H1 (cell line): ENCODE measurements at regions not wholly inside any gene's neighbourhood (a gene's known extent, or its start where the extent isn't known, plus 50 kb on each side); places are given as distances from the start of the nearest gene placed in this dataset.
"Not testable (repeated sequence)": the region's sequence is repeated elsewhere in the genome, so short reads cannot be mapped to it uniquely, and the experiment has no call there.

ENCODE experiments used
- CTCF ChIA-PET: fragments of 300-600 bp; sonication (Branson Sonifier 250); formaldehyde crosslinking; loops from one replicate; lab custom pipeline; 2021; ENCODE audit not compliant: partially characterized antibody; lab: Charles Lee
- POLR2A ChIA-PET: fragments of 300-600 bp; sonication (Branson Sonifier 250); formaldehyde crosslinking; loops from one replicate; lab custom pipeline; 2021; ENCODE audit warnings: inconsistent platforms; ENCODE audit not compliant: partially characterized antibody; lab: Charles Lee
- DNase-seq, 2 experiments: peaks; one replicate each; pipeline versions ENCODE4 v3.0.0 to v3.0.0-alpha.2; 2010 to 2022; ENCODE audit warnings: low spot score in 2 of 2, low read depth in 1 of 2, mixed read lengths in 1 of 2
- FAIRE-seq: peaks from 2 replicates; lab custom pipeline; 2011; peaks lifted over from hg19 to GRCh38; lab: Jason Lieb, UNC
- H2AFZ ChIP-seq: 2 replicates; pipeline ENCODE4 v1.8.1; 2012; ENCODE audit warnings: low read length, inconsistent platforms
- H2AK5ac ChIP-seq: 2 replicates; pipeline ENCODE4 v1.6.1; 2013; ENCODE audit warnings: low read depth, low read length
- H2BK120ac ChIP-seq: replicated peaks from 2 replicates; pipeline ENCODE3; 2013; ENCODE audit warnings: low read depth, low read length, inconsistent platforms
- H2BK12ac ChIP-seq: 2 replicates; pipeline ENCODE4 v1.6.1; 2013; ENCODE audit warnings: low read depth, low read length
- H2BK15ac ChIP-seq: 2 replicates; pipeline ENCODE4 v1.6.1; 2013; ENCODE audit warnings: low read length
- H2BK20ac ChIP-seq: 2 replicates; pipeline ENCODE4 v1.6.1; 2013; ENCODE audit warnings: low read length
- H2BK5ac ChIP-seq: 2 replicates; pipeline ENCODE4 v1.6.1; 2013; ENCODE audit warnings: low read depth, low read length
- H3K14ac ChIP-seq: 2 replicates; pipeline ENCODE4 v1.6.1; 2013; ENCODE audit warnings: inconsistent platforms; ENCODE audit not compliant: insufficient read length
- H3K18ac ChIP-seq: 2 replicates; pipeline ENCODE4 v1.6.1; 2013; ENCODE audit warnings: low read length; ENCODE audit errors: extremely low read depth
- H3K23ac ChIP-seq: 2 replicates; pipeline ENCODE4 v1.6.1; 2013; ENCODE audit warnings: inconsistent platforms; ENCODE audit not compliant: insufficient read length
- H3K23me2 ChIP-seq: 2 replicates; pipeline ENCODE4 v1.6.1; 2013; ENCODE audit warnings: low read depth, low read length
- H3K27ac ChIP-seq: 2 replicates; pipeline ENCODE4 v1.6.1; 2011; ENCODE audit warnings: low read depth, low read length, inconsistent platforms
- H3K27me3 ChIP-seq, 4 experiments: replicated peaks in 1 of 4; 1 replicate in 1 of 4; 2 replicates in 3 of 4; pipeline versions ENCODE4 v1.6.1 to v1.8.1; 2011 to 2013; ENCODE audit warnings: low read length in 3 of 4, mild to moderate bottlenecking in 3 of 4, inconsistent platforms in 2 of 4, mixed read lengths in 2 of 4, moderate library complexity in 1 of 4; ENCODE audit not compliant: control insufficient read depth in 3 of 4, insufficient read depth in 3 of 4; ENCODE audit errors: extremely low read depth in 1 of 4
- H3K36me3 ChIP-seq, 4 experiments: 2 replicates each; pipeline versions ENCODE4 v1.6.1 to v1.8.1; 2011 to 2013; ENCODE audit warnings: mild to moderate bottlenecking in 4 of 4, low read length in 3 of 4, moderate library complexity in 2 of 4, control low read depth in 1 of 4, inconsistent platforms in 1 of 4; ENCODE audit not compliant: insufficient read depth in 4 of 4, control insufficient read depth in 2 of 4
- H3K4ac ChIP-seq: replicated peaks from 2 replicates; pipeline ENCODE3; 2013; ENCODE audit warnings: low read length, low read depth, mixed read lengths, inconsistent platforms; ENCODE audit not compliant: insufficient read length
- H3K4me1 ChIP-seq, 4 experiments: replicated peaks in 1 of 4; 1 replicate in 1 of 4; 2 replicates in 3 of 4; pipeline versions ENCODE4 v1.6.1 to v1.8.1; 2011 to 2013; ENCODE audit warnings: low read length in 3 of 4, inconsistent platforms in 2 of 4, mixed read lengths in 1 of 4; ENCODE audit not compliant: insufficient read depth in 4 of 4, control insufficient read depth in 3 of 4
- H3K4me2 ChIP-seq, 2 experiments: 2 replicates each; pipeline versions ENCODE4 v1.6.1 to v1.8.1; 2011 to 2013; ENCODE audit warnings: low read depth in 2 of 2, low read length in 2 of 2, control low read depth in 1 of 2, inconsistent platforms in 1 of 2, mild to moderate bottlenecking in 1 of 2; ENCODE audit not compliant: insufficient read depth in 1 of 2
- H3K4me3 ChIP-seq, 4 experiments: fragments of 200-600, 300-600 bp in 1 of 4; sonication (generic), shearing (Covaris generic), sonication (Bioruptor Twin) in 1 of 4; 2 replicates each; pipeline versions ENCODE4 v1.5.1 to v1.8.1; 2011 to 2016; ENCODE audit warnings: low read length in 4 of 4, low read depth in 3 of 4, control low read depth in 2 of 4, inconsistent platforms in 2 of 4, mild to moderate bottlenecking in 2 of 4, mixed read lengths in 1 of 4, moderate library complexity in 1 of 4; ENCODE audit not compliant: insufficient read depth in 2 of 4; ENCODE audit errors: extremely low read depth in 1 of 4
- H3K56ac ChIP-seq: replicated peaks from 2 replicates; pipeline ENCODE3; 2013; ENCODE audit warnings: low read depth, mild to moderate bottlenecking, mixed read lengths, low read length, inconsistent platforms; ENCODE audit not compliant: insufficient read length
- H3K79me1 ChIP-seq: 2 replicates; pipeline ENCODE4 v1.6.1; 2013; ENCODE audit warnings: low read depth, low read length, control low read depth
- H3K79me2 ChIP-seq, 2 experiments: 2 replicates each; pipeline versions ENCODE4 v1.6.1 to v1.8.1; 2012 to 2013; ENCODE audit warnings: low read length in 2 of 2, mild to moderate bottlenecking in 2 of 2, inconsistent platforms in 1 of 2; ENCODE audit not compliant: insufficient read depth in 2 of 2, control insufficient read depth in 1 of 2
- H3K9ac ChIP-seq, 4 experiments: replicated peaks in 1 of 4; 1 replicate in 1 of 4; 2 replicates in 3 of 4; pipeline versions ENCODE4 v1.6.1 to v1.8.1; 2011 to 2013; ENCODE audit warnings: low read depth in 3 of 4, low read length in 3 of 4, control low read depth in 2 of 4, mild to moderate bottlenecking in 2 of 4, moderate library complexity in 2 of 4, inconsistent platforms in 1 of 4; ENCODE audit errors: extremely low read depth in 1 of 4
- H3K9me3 ChIP-seq, 2 experiments: 2 replicates each; pipeline versions ENCODE4 v1.6.1 to v1.8.1; 2012 to 2013; ENCODE audit warnings: mild to moderate bottlenecking in 2 of 2, moderate library complexity in 2 of 2, control low read depth in 1 of 2, inconsistent platforms in 1 of 2, low read depth in 1 of 2, low read length in 1 of 2, mixed read lengths in 1 of 2; ENCODE audit not compliant: insufficient read depth in 2 of 2
- H4K20me1 ChIP-seq, 2 experiments: replicated peaks in 1 of 2; 2 replicates each; pipeline versions ENCODE3 to v1.8.1; 2011 to 2013; ENCODE audit warnings: inconsistent platforms in 2 of 2, low read length in 2 of 2, mild to moderate bottlenecking in 1 of 2; ENCODE audit not compliant: insufficient read depth in 2 of 2, control insufficient read depth in 1 of 2
- H4K5ac ChIP-seq: 2 replicates; pipeline ENCODE4 v1.6.1; 2013; ENCODE audit warnings: low read length, low read depth, mixed read lengths, inconsistent platforms; ENCODE audit not compliant: insufficient read length
- H4K8ac ChIP-seq: 2 replicates; pipeline ENCODE4 v1.8.0; 2013; ENCODE audit warnings: mild to moderate bottlenecking, moderate library complexity, low read length, inconsistent platforms; ENCODE audit not compliant: insufficient read depth; ENCODE audit errors: extremely low read depth
- H4K91ac ChIP-seq: replicated peaks from 2 replicates; pipeline ENCODE3; 2013; ENCODE audit warnings: low read length, mixed read lengths, inconsistent platforms; ENCODE audit not compliant: insufficient read length
- JUN ChIP-seq: IDR thresholded peaks from 2 replicates; pipeline ENCODE4 v1.6.1; 2011; ENCODE audit warnings: low read depth, mild to moderate bottlenecking, improper control_type of control experiment, low read length
- WGBS, 2 experiments: shearing (Covaris generic) in 1 of 2; methylation state at CpG; one replicate each; pipeline versions ENCODE4 v1.1.6 to v1.1.7; 2013 to 2015; ENCODE audit warnings: low lambda C conversion rate in 2 of 2, mixed read lengths in 2 of 2, inconsistent platforms in 1 of 2, low coverage in 1 of 2, missing lambda C conversion rate in 1 of 2; ENCODE audit not compliant: insufficient replicate concordance in 2 of 2, insufficient coverage in 1 of 2, insufficient read length in 1 of 2; ENCODE audit errors: extremely low coverage in 1 of 2, missing lambda C conversion rate in 1 of 2; 5-methylcytosine and 5-hydroxymethylcytosine counted together

- TF ChIP-seq JUN: no peak
These were observed 1036.5 kb upstream of the NOVA1 start (continued) for GRCh38 chr14:27634056-27634970.

GRCh38 chr14:27640688-27641087 is 1042.9 kb upstream of the NOVA1 start:
- H3K4ac ChIP-seq, H4K8ac ChIP-seq, H3K9ac ChIP-seq, H3K79me2 ChIP-seq, H3K9me3 ChIP-seq, H2BK5ac ChIP-seq, H3K36me3 ChIP-seq, H3K27ac ChIP-seq, H3K14ac ChIP-seq, H3K79me1 ChIP-seq, H3K18ac ChIP-seq, POLR2A ChIA-PET, H2BK12ac ChIP-seq, H3K23me2 ChIP-seq, H2BK120ac ChIP-seq, H3K23ac ChIP-seq, H2AFZ ChIP-seq, H2BK15ac ChIP-seq, H2AK5ac ChIP-seq, H2BK20ac ChIP-seq, H3K27me3 ChIP-seq, H3K4me2 ChIP-seq, FAIRE-seq, CTCF ChIA-PET, H4K20me1 ChIP-seq, H3K56ac ChIP-seq, H4K5ac ChIP-seq, H4K91ac ChIP-seq, H3K4me1 ChIP-seq, DNase-seq, H3K4me3 ChIP-seq: not testable (repeated sequence)
- WGBS, 2 experiments: 95% methylated on average over 1 of the region's 1 CpG; no CpG with 5 or more reads in 1 of the 2 experiments
